GM10248 (cell line): ENCODE measurements at regions not wholly inside any gene's neighbourhood (a gene's known extent, or its start where the extent isn't known, plus 50 kb on each side); places are given as distances from the start of the nearest gene placed in this dataset.

Experiments used
- CTCF ChIA-PET: fragments of 300-600 bp; sonication (Branson Sonifier 250); formaldehyde crosslinking; extraction: SDS; loops from one replicate; lab custom pipeline; 2021; ENCODE audit warnings: antibody characterized with exemption; lab: Yijun Ruan, JAX
- POLR2A ChIA-PET: fragments of 350-650 bp; sonication (Branson Sonifier 250); formaldehyde crosslinking; extraction: SDS; loops from one replicate; lab custom pipeline; 2020; ENCODE audit warnings: antibody characterized with exemption; lab: Yijun Ruan, JAX
- DNase-seq: peaks from one replicate; pipeline ENCODE4 v3.0.0; 2012; ENCODE audit errors: extremely low spot score
- TF ChIP-seq, protein P1 (sequence below): IDR thresholded peaks from 2 replicates; pipeline ENCODE4 v1.5.1; 2012; ENCODE audit warnings: mild to moderate bottlenecking, low read depth; ENCODE audit errors: extremely low read depth, missing control alignments, control extremely low read depth

DNA sequence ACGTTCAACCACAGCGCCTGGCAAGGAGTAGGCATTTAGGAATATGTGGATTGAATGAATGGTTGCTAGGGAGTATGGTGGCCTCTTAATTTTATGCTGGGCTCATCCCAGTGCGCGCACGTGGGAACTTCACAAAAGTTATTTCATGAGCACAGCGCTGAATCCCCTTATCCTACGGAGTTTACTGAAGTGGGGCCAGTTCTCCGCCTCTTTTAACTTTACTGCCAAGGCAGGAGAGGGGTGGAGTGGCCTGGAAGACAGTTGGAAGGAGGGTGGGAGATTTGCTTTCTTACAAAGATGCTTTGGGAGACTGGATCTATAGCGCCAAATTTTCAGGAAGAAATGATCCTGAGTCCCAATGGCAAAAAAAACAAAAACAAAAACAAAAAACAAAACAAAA, 326.5 kb downstream of the SH3GL2 start:
- TF ChIP-seq, protein P1, sequence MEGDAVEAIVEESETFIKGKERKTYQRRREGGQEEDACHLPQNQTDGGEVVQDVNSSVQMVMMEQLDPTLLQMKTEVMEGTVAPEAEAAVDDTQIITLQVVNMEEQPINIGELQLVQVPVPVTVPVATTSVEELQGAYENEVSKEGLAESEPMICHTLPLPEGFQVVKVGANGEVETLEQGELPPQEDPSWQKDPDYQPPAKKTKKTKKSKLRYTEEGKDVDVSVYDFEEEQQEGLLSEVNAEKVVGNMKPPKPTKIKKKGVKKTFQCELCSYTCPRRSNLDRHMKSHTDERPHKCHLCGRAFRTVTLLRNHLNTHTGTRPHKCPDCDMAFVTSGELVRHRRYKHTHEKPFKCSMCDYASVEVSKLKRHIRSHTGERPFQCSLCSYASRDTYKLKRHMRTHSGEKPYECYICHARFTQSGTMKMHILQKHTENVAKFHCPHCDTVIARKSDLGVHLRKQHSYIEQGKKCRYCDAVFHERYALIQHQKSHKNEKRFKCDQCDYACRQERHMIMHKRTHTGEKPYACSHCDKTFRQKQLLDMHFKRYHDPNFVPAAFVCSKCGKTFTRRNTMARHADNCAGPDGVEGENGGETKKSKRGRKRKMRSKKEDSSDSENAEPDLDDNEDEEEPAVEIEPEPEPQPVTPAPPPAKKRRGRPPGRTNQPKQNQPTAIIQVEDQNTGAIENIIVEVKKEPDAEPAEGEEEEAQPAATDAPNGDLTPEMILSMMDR, result no peak
- DNase-seq, result no peak
- CTCF ChIA-PET, result no interaction called here
- POLR2A ChIA-PET, result no interaction called here

DNA sequence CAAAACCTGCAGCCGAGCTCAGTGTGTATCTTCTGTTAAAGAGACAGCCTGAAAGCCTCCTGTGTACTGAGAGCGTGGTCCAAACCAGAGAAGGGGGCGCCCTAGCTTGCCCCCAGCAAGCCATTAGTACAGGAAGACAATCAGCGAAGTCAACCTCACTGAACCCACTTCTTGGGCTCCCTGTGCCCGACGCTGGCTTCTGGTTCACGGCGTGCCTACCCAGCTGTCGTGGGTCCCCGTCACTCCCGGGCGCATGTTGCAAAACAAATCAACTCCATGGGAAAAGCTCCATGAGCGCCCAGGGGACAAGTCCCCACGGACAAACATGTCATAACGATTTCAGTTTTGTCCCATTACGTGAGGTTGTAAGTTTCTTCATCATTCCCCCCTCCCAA, 326.9 kb downstream of the SH3GL2 start:
- CTCF ChIA-PET, result no interaction called here
- POLR2A ChIA-PET, result no interaction called here

DNA sequence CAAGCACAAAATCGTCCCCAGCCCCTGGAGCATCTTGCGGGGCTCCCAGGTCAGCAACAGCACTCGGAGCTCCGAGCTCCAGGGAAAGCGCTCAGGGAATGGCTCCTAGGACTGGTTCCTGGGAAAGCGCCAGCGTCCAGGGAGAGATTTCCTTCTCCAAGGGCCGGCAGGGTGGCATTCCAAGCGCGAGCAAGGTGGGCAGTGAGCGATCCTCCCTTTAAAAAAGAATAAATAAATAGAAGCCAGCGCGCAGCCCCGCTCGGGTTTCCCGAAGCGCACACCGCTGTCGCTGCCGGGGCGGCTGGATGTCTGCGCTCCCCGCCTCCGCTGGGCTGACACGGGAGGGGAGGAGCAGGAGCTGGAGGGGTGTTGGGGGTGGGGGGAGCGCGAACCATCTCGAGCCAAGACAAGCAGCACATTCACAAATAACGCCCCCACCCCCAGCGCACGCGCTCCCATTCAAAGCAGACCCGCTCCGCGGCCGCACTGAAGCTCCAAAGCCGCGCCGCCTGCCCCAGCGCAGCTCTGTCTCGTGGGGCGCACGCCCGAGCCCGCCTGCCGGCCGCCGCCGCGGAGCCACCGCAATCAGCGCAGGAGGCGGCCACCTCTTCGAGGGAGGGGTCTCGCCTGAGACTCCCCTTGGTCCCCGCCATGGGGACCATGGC, 327.4 kb downstream of the SH3GL2 start:
- TF ChIP-seq, protein P1, result no peak
- POLR2A ChIA-PET, result no interaction called here
- peak; percentile 11 for DNase-seq
- CTCF ChIA-PET, result no interaction called here

More for the DNA sequence above, 326.9 kb downstream of the SH3GL2 start:
- TF ChIP-seq, protein P1, result no peak
- no peak for DNase-seq

DNA sequence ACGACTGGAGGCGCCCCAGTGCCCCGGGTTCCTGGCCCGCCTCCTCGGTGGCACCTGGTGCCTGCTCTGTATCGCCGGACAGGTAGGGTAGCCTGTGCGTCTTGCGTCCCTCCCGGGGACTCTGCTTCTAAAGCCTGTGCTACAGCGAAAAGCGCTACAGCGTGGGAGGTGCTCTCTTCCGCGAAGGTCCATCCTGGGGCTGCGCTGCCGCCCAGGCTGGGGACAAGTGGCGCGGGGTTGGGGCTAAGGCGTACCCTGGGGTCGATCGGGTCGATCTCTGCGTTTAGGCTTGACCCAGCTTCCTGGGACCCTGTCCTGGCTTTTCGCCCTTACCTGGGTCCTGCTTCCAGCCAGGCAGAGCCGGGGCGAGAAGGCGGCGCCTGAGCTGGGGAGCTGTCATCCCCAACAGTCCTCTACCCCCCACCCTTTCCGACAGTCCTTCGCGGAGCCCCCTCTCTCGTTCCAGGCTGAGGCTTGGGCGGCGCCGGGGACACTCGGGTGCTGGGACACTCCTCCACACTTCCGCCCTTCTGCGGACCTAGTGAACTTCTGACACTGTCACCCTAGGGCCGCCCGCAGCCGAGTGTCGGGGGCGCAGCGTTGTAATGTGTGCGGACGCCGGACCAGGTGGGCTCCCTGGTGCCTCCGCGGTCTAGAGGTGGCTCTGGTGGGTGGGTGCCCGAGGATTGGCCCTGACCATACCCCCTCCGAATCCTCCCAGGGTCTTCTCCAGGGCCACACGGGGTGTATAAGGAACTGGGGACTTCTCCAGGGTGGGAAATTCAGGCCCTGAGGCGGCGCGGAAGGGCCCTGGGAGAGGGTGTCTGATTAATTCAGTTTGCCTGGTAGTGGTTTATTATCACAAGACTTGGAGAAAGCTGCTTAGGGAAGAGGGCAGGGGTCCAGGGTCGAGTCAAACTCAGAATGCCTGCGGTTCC, 328.2 kb downstream of the SH3GL2 start:
- TF ChIP-seq, protein P1, result no peak
- DNase-seq, result peak; percentile 15
- ChIA-PET POLR2A (no interaction called here), CTCF (no interaction called here)

DNA sequence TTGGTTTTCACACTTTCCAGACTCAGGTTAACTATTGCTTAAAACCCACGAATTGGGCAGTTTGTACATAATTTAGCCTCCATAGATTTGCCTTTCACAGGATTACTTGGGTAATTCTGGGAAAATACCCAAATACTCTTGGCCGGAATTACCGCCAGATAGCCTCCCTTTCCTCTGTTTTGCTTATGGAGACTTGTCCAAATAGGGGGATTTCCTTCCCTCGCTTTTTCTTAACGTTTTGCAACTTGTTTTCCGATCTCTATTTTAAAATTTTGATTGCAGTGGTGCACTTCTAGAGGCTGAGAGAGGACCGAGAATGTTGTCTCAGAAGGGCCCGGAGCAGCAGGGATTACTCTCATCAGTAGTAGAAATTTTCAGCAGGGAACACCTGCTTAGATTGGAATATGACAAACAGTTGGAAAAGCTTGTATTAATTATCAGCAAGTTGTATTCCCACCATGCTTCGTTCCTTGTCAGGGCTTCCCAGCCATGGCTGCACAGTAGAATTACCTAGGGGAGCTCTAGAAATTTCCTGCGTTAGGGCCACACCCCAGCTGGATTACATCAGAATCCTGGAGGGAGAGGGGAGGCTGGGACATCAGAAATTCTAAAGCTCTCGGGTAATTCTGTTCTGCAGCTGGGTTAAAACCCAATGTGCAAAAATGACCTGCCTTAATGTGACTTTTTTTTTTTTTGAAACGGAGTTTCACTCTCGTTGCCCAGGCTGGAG, 329.1 kb downstream of the SH3GL2 start:
- ChIA-PET CTCF (no interaction called here), POLR2A (no interaction called here)
- TF ChIP-seq, protein P1, result no peak
- DNase-seq, result no peak

DNA sequence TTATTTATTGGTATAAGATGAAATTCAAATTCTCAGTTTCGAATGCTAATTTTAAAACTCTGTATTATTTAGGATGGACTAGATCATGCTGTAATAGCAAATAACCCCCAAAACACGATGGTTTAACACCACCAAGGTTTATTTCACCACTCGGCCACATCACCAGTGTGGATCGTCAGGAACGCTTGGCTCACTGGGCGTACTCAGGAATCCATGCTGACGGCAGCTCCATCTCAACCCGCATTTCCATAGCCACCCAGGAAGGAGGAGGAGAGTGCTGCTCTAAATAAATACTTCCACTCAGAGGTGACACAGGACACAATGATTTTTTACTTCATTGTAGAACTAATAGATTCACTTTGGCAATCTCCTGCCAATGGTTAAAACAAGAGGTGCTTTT, 347.4 kb downstream of the SH3GL2 start:
- DNase-seq, result no peak
- ChIA-PET CTCF (no interaction called here), POLR2A (no interaction called here)
- TF ChIP-seq, protein P1, result no peak
